NCI-H1930 (cell line): ENCODE measurements at regions not wholly inside any gene's neighbourhood (a gene's known extent, or its start where the extent isn't known, plus 50 kb on each side); places are given as distances from the start of the nearest gene placed in this dataset.
A peak's percentile ranks its signal among the peaks of the same experiment; 100 is the strongest.

Source experiments
- DNase-seq, 2 experiments: peaks; one replicate each; lab custom pipeline; 2025; lab: John Stamatoyannopoulos, UW

- no peak for DNase-seq
These were observed 55.1 kb downstream of the PJA1 start for GRCh38 chrX:69110116-69110530.

GRCh38 chrX:69109706-69110105 lies 55.5 kb downstream of the PJA1 start:
- DNase-seq: no peak

GRCh38 chrX:69109036-69109663 lies 56.1 kb downstream of the PJA1 start:
- no peak for DNase-seq

- no peak for DNase-seq
These were observed 57.4 kb downstream of the PJA1 start for GRCh38 chrX:69107747-69108401.

- DNase-seq: no peak
These were observed 58.0 kb downstream of the PJA1 start for GRCh38 chrX:69107231-69107739.

GRCh38 chrX:69104756-69105434 lies 60.4 kb downstream of the PJA1 start:
- no peak for DNase-seq

- DNase-seq: no peak
These were observed 61.7 kb downstream of the PJA1 start for GRCh38 chrX:69103539-69103938.

GRCh38 chrX:69102612-69103194 lies 62.5 kb downstream of the PJA1 start:
- no peak for DNase-seq

GRCh38 chrX:69101683-69102251 lies 63.5 kb downstream of the PJA1 start:
- no peak for DNase-seq

- DNase-seq: no peak
These were observed 64.8 kb downstream of the PJA1 start for GRCh38 chrX:69100478-69100877.

- no peak for DNase-seq
These were observed 67.6 kb downstream of the PJA1 start for GRCh38 chrX:69097451-69098236.

- DNase-seq: no peak
These were observed 68.3 kb downstream of the PJA1 start for GRCh38 chrX:69096963-69097362.

- DNase-seq: no peak
These were observed 70.1 kb downstream of the PJA1 start for GRCh38 chrX:69094977-69095669.

- DNase-seq: peak in 1 of 2 experiments; percentile 0
These were observed 71.0 kb downstream of the PJA1 start for GRCh38 chrX:69093960-69094871.

GRCh38 chrX:69090022-69090421 lies 75.2 kb downstream of the PJA1 start:
- no peak for DNase-seq

GRCh38 chrX:69089203-69089602 lies 76.0 kb downstream of the PJA1 start:
- no peak for DNase-seq

GRCh38 chrX:69088171-69088938 lies 76.9 kb downstream of the PJA1 start:
- DNase-seq: no peak

- DNase-seq: no peak
These were observed 79.4 kb downstream of the PJA1 start for GRCh38 chrX:69085826-69086225.

- DNase-seq: no peak
These were observed 80.1 kb downstream of the PJA1 start for GRCh38 chrX:69085151-69085550.
